Upper lobe of left lung (tissue), 6 donors: ENCODE measurements at regions not wholly inside any gene's neighbourhood (a gene's known extent, or its start where the extent isn't known, plus 50 kb on each side); places are given as distances from the start of the nearest gene placed in this dataset.

Experiments
- ATAC-seq, 2 donors: fragments of 200-7000 bp; cut with Tn5 transposase; one replicate each; pipeline ENCODE4 v1.9.1; 2022; ENCODE audit warnings: mild to moderate bottlenecking in 2 of 2, moderate library complexity in 2 of 2; ENCODE audit not compliant: low FRiP score in 2 of 2
- DNase-seq, 2 donors: peaks; one replicate each; pipeline ENCODE4 v3.0.0-alpha.2; 2019 to 2020
- H3K27ac ChIP-seq, 4 donors: fragments of 200-600 bp; sonication (generic); one replicate each; pipeline ENCODE4 v1.5.1; 2016 to 2019
- H3K27me3 ChIP-seq, 4 donors: fragments of 200-600 bp; sonication (generic); one replicate each; pipeline ENCODE4 v1.5.1; 2017 to 2019
- H3K36me3 ChIP-seq, 4 donors: fragments of 200-600 bp; sonication (generic); one replicate each; pipeline ENCODE4 v1.5.1; 2016 to 2019
- H3K4me1 ChIP-seq, 4 donors: fragments of 200-600 bp; sonication (generic); one replicate each; pipeline ENCODE4 v1.5.1; 2018 to 2019
- H3K4me3 ChIP-seq, 4 donors: fragments of 200-600 bp; sonication (generic); one replicate each; pipeline ENCODE4 v1.5.1; 2017 to 2019; ENCODE audit warnings: mild to moderate bottlenecking in 2 of 4, moderate library complexity in 1 of 4
- H3K9me3 ChIP-seq, 4 donors: fragments of 200-600 bp; sonication (generic); one replicate each; pipeline ENCODE4 v1.5.1; 2018 to 2019
- CTCF ChIP-seq, 6 experiments: fragments of 450-650 bp in 4 of 6; fragments of 200-600 bp in 2 of 6; sonication (generic) in 2 of 6; IDR thresholded peaks; one replicate each; pipeline ENCODE4 v1.5.1; 2016 to 2019; ENCODE audit warnings: antibody characterized with exemption in 6 of 6
- EP300 ChIP-seq, 4 donors: sonication (generic); formaldehyde crosslinking; IDR thresholded peaks; one replicate each; pipeline ENCODE4 v1.5.1; 2017; ENCODE audit warnings: antibody characterized with exemption in 4 of 4, control low read depth in 2 of 4
- POLR2A ChIP-seq, 4 donors: fragments of 450-650 bp; IDR thresholded peaks; one replicate each; pipeline ENCODE4 v1.5.1; 2016 to 2017; ENCODE audit warnings: antibody characterized with exemption in 4 of 4, mild to moderate bottlenecking in 2 of 4
- POLR2AphosphoS5 ChIP-seq, 2 donors: sonication (generic); formaldehyde crosslinking; IDR thresholded peaks; one replicate each; pipeline ENCODE4 v1.5.1; 2017; ENCODE audit warnings: antibody characterized with exemption in 2 of 2
- WGBS, 2 donors: methylation state at CpG; one replicate each; pipeline ENCODE4 v1.1.5; 2017 to 2018; 5-methylcytosine and 5-hydroxymethylcytosine counted together
- donor health status: DM: no; HTN: no; CAD: no; lungs with moderate emphysema.
- donor health status: DM: no; HTN: yes; CAD: no; lungs with severe emphysema.

- Histone ChIP-seq H3K27me3 (no peaks in the 10 kb centered on the region), H3K27ac (no peak overlapping the region), H3K36me3 (no peaks in the 10 kb centered on the region), H3K4me3 (no peak overlapping the region), H3K9me3 (no peaks in the 10 kb centered on the region), H3K4me1 (no peaks in the 10 kb centered on the region)
- no peak for DNase-seq
- whole genome bisulfite sequencing, 2 donors: 50 to 70% methylated on average over 1 of the region's 1 CpG
- no peak for ATAC-seq
- TF ChIP-seq POLR2A (IDR thresholded peaks at IDR 0.05): no peak
- no peak for TF ChIP-seq EP300 (IDR thresholded peaks at IDR 0.05)
- no peak for TF ChIP-seq POLR2AphosphoS5 (IDR thresholded peaks at IDR 0.05)
- TF ChIP-seq CTCF (IDR thresholded peaks at IDR 0.05): no peak
Measured at GRCh38 chr16:65956100-65956499, 410.4 kb upstream of the CDH5 start.

- Histone ChIP-seq H3K36me3 (no peaks in the 10 kb centered on the region), H3K27ac (no peak overlapping the region), H3K9me3 (no peaks in the 10 kb centered on the region), H3K4me3 (no peak overlapping the region), H3K4me1 (no peaks in the 10 kb centered on the region), H3K27me3 (no peaks in the 10 kb centered on the region)
- ATAC-seq (no peak), DNase-seq (no peak)
- 93 to 98% methylated on average over 2 of the region's 2 CpGs for WGBS, 2 donors
- no peak for TF ChIP-seq CTCF (IDR thresholded peaks at IDR 0.05)
Measured at GRCh38 chr16:65954446-65954845, 412.0 kb upstream of the CDH5 start.

- Histone ChIP-seq H3K4me3 (no peak overlapping the region), H3K27me3 (no peaks in the 10 kb centered on the region), H3K27ac (no peak overlapping the region), H3K4me1 (no peaks in the 10 kb centered on the region), H3K9me3 (no peaks in the 10 kb centered on the region), H3K36me3 (no peaks in the 10 kb centered on the region)
- TF ChIP-seq POLR2A (IDR thresholded peaks at IDR 0.05): no peak
- TF ChIP-seq CTCF (IDR thresholded peaks at IDR 0.05): no peak
- TF ChIP-seq POLR2AphosphoS5 (IDR thresholded peaks at IDR 0.05): no peak
- no peak for TF ChIP-seq EP300 (IDR thresholded peaks at IDR 0.05)
- WGBS, 2 donors: 49 to 72% methylated on average over 3 of the region's 3 CpGs
- DNase-seq (no peak), ATAC-seq (no peak)
Measured at GRCh38 chr16:65950211-65950610, 416.3 kb upstream of the CDH5 start.

GRCh38 chr16:65948361-65948760 lies 418.1 kb upstream of the CDH5 start:
- ATAC-seq: no peak
- TF ChIP-seq POLR2AphosphoS5 (IDR thresholded peaks at IDR 0.05) (no peak), EP300 (IDR thresholded peaks at IDR 0.05) (no peak), CTCF (IDR thresholded peaks at IDR 0.05) (no peak)
- no peaks in the 10 kb centered on the region for H3K27me3 ChIP-seq
- WGBS, 2 donors: 80 to 92% methylated on average over 9 of the region's 9 CpGs
- H3K27ac ChIP-seq: no peak overlapping the region
- H3K9me3 ChIP-seq: no peaks in the 10 kb centered on the region
- no peak for DNase-seq
- H3K36me3 ChIP-seq: no peaks in the 10 kb centered on the region
- H3K4me3 ChIP-seq: no peak overlapping the region
- no peaks in the 10 kb centered on the region for H3K4me1 ChIP-seq

GRCh38 chr16:65947951-65948350 lies 418.5 kb upstream of the CDH5 start:
- 67 to 84% methylated on average over 4 of the region's 4 CpGs for WGBS, 2 donors
- H3K27me3 ChIP-seq: no peaks in the 10 kb centered on the region
- H3K27ac ChIP-seq: no peak overlapping the region
- ATAC-seq (no peak), DNase-seq (no peak)
- no peak overlapping the region for H3K4me3 ChIP-seq
- H3K4me1 ChIP-seq: no peaks in the 10 kb centered on the region
- H3K9me3 ChIP-seq: no peaks in the 10 kb centered on the region
- TF ChIP-seq EP300 (IDR thresholded peaks at IDR 0.05): no peak
- TF ChIP-seq POLR2A (IDR thresholded peaks at IDR 0.05): no peak
- no peak for TF ChIP-seq POLR2AphosphoS5 (IDR thresholded peaks at IDR 0.05)
- no peak for TF ChIP-seq CTCF (IDR thresholded peaks at IDR 0.05)
- no peaks in the 10 kb centered on the region for H3K36me3 ChIP-seq
